Activated T-cell treated with anti-CD3 and anti-CD28 coated beads for 24 hours (primary cell): ENCODE measurements at regions not wholly inside any gene's neighbourhood (a gene's known extent, or its start where the extent isn't known, plus 50 kb on each side); places are given as distances from the start of the nearest gene placed in this dataset.
"Not testable (repeated sequence)": the region's sequence is repeated elsewhere in the genome, so short reads cannot be mapped to it uniquely, and the experiment has no call there.

Experiments used
- DNase-seq: peaks from one replicate; pipeline ENCODE4 v3.0.0-alpha.2; 2020; ENCODE audit warnings: low read depth

GRCh38 chr2:147464737-147465357 is 380.0 kb upstream of the ACVR2A start:
- no peak for DNase-seq

DNA sequence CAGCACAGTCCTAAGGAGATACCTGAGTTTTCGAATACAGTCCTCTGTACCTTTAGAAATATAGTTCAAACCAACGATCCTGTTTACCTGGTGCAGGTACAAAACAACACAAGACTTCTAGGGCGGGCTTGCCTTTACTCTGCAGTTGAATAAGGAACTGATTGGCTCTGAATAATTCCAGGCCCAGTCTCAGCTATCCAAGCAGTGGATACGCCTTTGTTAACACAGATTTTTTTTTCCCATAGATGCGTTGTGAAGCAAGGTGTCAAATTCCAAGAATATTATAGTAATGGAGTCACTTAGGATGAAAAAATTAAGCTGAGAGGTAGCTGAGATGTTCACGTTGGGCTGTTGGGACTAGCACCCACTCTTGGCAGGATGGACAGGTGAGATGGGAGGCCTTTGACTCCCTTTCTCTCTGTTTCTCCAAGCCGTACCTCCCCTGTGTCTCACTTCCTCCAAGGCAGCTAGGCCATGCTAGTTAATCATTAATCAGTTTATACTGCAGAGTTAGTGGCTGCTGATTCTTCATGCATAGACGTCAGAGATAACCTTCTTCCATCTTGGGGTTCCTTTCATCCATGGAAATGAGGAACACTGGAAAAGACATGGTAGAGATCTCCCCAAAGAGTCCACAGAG is 380.8 kb upstream of the ACVR2A start:
- no peak for DNase-seq

- no peak for DNase-seq
Observed at GRCh38 chr2:147460155-147460554, 384.7 kb upstream of the ACVR2A start.

GRCh38 chr2:147456779-147457178 is 388.1 kb upstream of the ACVR2A start:
- no peak for DNase-seq

GRCh38 chr2:147451902-147452515 is 392.8 kb upstream of the ACVR2A start:
- no peak for DNase-seq

DNA sequence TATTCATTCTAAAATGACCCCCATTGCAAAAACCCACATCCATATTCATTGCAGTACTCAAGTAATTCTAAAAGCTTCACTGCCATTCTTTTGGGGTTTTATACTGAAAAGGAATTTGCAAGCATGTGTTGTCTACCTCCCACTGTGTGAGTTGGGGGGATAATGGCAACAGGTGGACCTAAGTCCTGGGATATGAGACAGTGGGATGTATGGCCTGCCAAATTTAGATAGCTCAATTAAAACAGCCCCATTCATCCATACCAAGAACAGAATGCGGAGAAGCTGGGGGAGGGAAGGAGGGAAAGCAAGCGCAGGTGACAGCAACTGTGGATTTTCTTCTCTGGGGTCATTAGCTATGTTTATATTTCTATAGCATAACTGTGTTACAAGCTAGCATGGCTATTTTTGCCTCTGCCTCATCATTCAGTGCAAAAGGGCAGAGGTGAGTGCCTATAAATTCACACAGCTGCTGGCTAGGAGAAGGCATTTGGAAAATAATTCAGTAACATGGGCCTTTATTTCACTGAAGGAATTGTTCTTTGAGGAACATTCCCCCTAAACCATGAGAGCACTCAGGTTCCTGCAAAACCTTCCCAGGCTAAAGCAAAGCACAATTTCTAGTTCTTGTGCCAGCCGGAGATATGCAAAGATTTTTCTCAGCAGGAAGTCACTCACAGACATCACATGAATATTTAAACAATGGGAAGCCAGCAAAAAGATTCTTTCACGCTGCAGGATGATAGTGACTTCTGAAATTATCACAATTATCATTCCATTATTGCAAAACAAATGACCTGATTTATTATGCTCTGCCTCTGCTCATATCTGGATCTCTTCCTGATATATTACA is 393.9 kb upstream of the ACVR2A start:
- DNase-seq, result no peak

- DNase-seq, result no peak
Observed at GRCh38 chr2:147449323-147449991, 395.4 kb upstream of the ACVR2A start.

DNA sequence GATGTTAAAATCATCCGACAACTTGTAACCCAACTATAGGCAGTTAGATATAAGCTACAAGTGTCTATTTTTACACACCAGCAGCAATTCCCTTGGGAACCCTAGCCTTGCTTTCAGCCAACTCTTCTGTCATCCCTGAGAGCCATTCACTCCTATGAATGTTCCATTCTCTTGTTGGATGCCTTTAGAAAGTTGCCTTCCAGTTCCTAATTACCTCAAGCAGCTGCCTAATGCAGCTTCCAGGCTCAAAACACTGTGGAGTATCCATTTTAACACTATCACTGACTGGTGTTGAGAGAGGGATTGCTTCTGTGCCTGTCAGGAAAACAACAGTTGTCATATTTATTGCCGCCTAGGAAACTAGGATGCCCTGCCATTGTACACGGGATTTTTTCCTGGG is 402.0 kb upstream of the ACVR2A start:
- DNase-seq, result no peak

GRCh38 chr2:147441182-147441581 is 403.6 kb upstream of the ACVR2A start:
- no peak for DNase-seq

GRCh38 chr2:147440734-147441133 is 404.1 kb upstream of the ACVR2A start:
- no peak for DNase-seq

DNA sequence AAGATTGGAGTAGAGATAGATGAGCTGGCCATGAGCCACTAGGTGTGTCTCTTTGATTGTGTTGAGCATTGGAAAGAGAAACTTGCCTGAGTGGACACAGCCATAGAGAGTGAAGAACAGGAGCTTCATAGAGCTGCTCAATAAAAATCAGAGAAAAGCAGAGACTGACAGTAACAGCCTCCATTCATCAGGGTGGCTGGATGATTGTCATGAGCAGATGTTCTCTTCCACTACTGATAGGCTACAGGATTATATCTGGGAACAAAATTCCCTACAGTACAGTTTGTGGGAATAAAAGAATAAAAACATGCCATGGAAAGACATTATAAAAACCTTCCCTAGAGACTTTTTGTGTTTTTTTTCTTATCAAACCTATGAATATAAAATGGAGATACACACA is 404.8 kb upstream of the ACVR2A start:
- no peak for DNase-seq

DNA sequence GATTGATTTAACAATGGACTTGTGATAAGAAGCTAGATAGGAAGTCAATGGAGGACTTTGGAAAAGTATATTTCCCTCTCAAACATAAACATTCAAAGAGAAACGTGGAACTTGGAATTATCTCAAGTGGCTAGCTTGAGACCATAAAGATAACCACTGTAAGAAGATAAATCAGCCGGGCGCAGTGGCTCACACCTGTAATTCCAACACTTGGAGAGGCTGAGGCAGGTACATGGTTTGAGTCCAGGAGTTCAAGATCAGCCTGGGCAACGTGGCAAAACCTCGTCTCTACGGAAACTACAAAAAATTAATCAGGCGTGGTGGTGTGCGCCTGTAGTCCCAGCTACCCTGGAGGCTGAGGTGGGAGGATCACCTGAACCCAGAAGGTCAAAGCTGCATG is 405.9 kb upstream of the ACVR2A start:
- no peak for DNase-seq

GRCh38 chr2:147433822-147434221 is 411.0 kb upstream of the ACVR2A start:
- DNase-seq, result no peak

DNA sequence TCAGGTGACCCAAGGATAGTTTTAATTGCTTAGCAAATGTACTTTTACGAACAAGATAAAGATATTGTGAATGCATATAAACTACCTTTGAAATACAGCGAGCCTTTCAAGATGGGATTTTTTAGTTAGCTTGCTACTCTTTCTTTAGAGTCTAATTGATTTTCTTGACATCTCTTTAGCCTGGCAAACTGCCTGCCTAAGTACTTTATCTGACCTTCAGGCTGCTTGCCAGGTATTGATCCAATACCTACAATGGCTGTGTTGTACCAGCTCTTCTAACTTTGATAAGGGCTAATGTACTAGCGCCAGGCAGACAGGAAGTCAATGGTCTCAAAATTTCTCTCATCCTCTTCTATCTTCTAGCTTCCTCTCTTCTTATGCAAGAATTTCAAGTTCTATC is 414.4 kb upstream of the ACVR2A start:
- DNase-seq, result no peak

DNA sequence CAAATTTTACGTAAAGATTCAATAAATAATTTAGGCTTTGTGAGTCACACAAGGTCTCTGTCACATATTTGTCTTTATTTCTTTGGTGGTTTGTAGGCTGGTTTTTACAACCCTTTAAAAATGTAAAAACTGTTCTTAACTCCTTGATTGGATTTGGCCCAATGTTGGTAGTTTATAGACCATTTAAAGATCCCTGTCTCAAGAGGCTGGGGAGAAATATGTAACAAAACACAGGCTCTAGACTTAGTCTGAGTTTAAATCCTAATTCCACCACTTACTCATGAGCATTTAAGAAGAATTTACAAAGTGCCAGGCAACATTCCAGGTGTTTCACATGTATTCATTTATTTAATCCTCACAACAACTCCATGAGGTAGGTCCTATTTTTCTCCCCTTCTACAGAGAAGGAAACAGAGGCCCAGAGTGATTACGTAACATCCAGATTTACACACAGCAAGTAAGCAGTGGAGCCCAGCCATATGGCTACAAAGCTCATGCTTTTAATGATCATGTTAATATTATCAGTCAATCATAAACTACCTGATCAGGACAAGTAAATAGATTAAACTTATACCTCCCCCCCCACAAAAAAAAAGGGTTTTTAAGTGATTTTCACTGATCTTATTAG is 416.6 kb upstream of the ACVR2A start:
- no peak for DNase-seq

GRCh38 chr2:147425437-147426029 is 419.3 kb upstream of the ACVR2A start:
- DNase-seq, result no peak

GRCh38 chr2:147424766-147425165 is 420.1 kb upstream of the ACVR2A start:
- DNase-seq, result no peak

- no peak for DNase-seq
Observed at GRCh38 chr2:147420947-147421675, 423.7 kb upstream of the ACVR2A start.

DNA sequence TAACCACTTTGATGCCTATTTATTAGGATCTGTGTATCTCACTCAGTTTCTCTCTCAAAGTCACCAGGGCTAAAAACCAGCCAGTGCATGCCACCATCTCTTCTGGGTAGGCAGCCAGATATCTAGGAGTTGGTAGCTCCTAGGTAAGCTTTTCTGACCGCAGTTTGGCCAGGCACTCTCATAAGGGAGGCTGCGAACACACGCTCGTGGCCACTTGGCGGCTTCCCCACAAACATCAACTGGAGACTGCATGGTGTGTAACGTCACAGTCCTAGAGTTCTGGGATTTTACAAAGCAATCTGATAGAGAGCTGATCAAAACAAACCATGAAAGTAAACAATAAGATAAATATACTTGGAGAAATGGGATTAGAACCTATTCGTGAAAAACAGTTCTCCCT is 424.3 kb upstream of the ACVR2A start:
- DNase-seq, result no peak

DNA sequence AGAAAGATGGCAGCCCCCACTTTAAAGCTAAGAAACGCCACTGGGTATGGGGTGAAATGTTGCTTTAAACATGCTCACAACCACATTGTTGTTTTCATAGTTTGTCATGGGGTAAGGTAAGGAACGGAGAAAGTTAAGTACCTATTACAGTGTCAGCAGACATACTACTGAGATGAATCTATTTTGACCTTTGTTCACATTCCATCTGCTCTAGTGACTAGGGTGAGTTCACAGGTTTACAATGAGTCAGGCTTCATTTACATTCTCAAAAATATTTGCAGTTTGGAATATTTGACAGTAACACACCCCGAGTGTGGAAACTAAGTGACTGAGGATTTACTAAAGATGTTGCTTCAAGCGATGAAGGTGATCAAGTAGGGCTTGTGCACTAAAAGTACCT is 428.7 kb upstream of the ACVR2A start:
- DNase-seq, result no peak

- DNase-seq, result not testable (repeated sequence)
Observed at GRCh38 chr2:147414656-147415055, 430.2 kb upstream of the ACVR2A start.
